GM12878 (cell line): ENCODE measurements at regions not wholly inside any gene's neighbourhood (a gene's known extent, or its start where the extent isn't known, plus 50 kb on each side); places are given as distances from the start of the nearest gene placed in this dataset.

Experiments used
- ATAC-seq: fragments of 200-7000 bp; cut with Tn5 transposase; 3 replicates; pipeline ENCODE4 v1.9.1; 2020; ENCODE audit warnings: mild to moderate bottlenecking, moderate library complexity
- BruUV-seq: library from RNA; stranded (reverse); fragments of 400-500 nt; replicated peaks from 2 replicates; lab custom pipeline; 2021; lab: Mats Ljungman, UMichigan
- CTCF ChIA-PET: fragments of 300-600 bp; sonication (Branson Sonifier 250); formaldehyde crosslinking; extraction: SDS; loops from one replicate; lab custom pipeline; 2021; ENCODE audit warnings: inconsistent platforms; lab: Yijun Ruan, JAX
- POLR2A ChIA-PET: fragments of 350-600 bp; formaldehyde crosslinking; extraction: SDS; loops from one replicate; lab custom pipeline; 2021; ENCODE audit warnings: inconsistent platforms; lab: Charles Lee
- RAD21 ChIA-PET: fragments of 300-600 bp; sonication (Branson Sonifier 250); formaldehyde crosslinking; loops from one replicate; lab custom pipeline; 2023; ENCODE audit warnings: antibody characterized with exemption; ENCODE audit not compliant: unreplicated experiment; lab: Charles Lee
- SMC1A ChIA-PET: fragments of 300-600 bp; sonication (Branson Sonifier 250); formaldehyde crosslinking; loops from one replicate; lab custom pipeline; 2023; ENCODE audit not compliant: unreplicated experiment, uncharacterized antibody; lab: Charles Lee
- DNase-seq: peaks from one replicate; pipeline ENCODE4 v3.0.0-alpha.2; 2011; ENCODE audit warnings: low read depth, low spot score
- FAIRE-seq: peaks from 3 replicates; lab custom pipeline; 2011; peaks lifted over from hg19 to GRCh38; lab: Jason Lieb, UNC
- H2AFZ ChIP-seq: 2 replicates; pipeline ENCODE4 v1.6.0; 2011; ENCODE audit warnings: low read depth, low read length, control low read depth; ENCODE audit not compliant: control insufficient read depth
- H3K27ac ChIP-seq: 2 replicates; pipeline ENCODE4 v1.5.1; 2011; ENCODE audit warnings: control low read depth; ENCODE audit not compliant: control insufficient read depth, insufficient read depth
- H3K27me3 ChIP-seq, 2 experiments: replicated peaks in 1 of 2; 2 replicates each; pipeline versions ENCODE4 v1.6.0 to v1.6.1; 2011; ENCODE audit warnings: low read length in 1 of 2; ENCODE audit not compliant: control insufficient read depth in 2 of 2, insufficient read depth in 2 of 2
- H3K36me3 ChIP-seq, 2 experiments: 2 replicates each; pipeline ENCODE4 v1.5.1; 2011; ENCODE audit warnings: low read length in 1 of 2; ENCODE audit not compliant: control insufficient read depth in 2 of 2, insufficient read depth in 2 of 2
- H3K4me1 ChIP-seq: 2 replicates; pipeline ENCODE4 v1.6.1; 2011; ENCODE audit warnings: mild to moderate bottlenecking, low read length, moderate library complexity, mixed read lengths; ENCODE audit not compliant: control insufficient read depth, insufficient read depth
- H3K4me2 ChIP-seq: 2 replicates; pipeline ENCODE4 v1.6.0; 2011; ENCODE audit warnings: control low read depth; ENCODE audit not compliant: control insufficient read depth, insufficient read depth
- H3K4me3 ChIP-seq: fragments of 200-600 bp; sonication (generic); 2 replicates; pipeline ENCODE4 v1.5.1; 2016
- H3K79me2 ChIP-seq: 2 replicates; pipeline ENCODE4 v1.6.0; 2011; ENCODE audit warnings: low read length; ENCODE audit not compliant: control insufficient read depth, insufficient read depth
- H3K9ac ChIP-seq: 2 replicates; pipeline ENCODE4 v1.8.0; 2011; ENCODE audit warnings: low read length, control low read depth, mixed read lengths; ENCODE audit not compliant: control insufficient read depth, insufficient read depth
- H3K9me3 ChIP-seq: replicated peaks from 3 replicates; pipeline ENCODE4 v1.5.1; 2011; ENCODE audit warnings: mild to moderate bottlenecking, low read length; ENCODE audit not compliant: control insufficient read depth, insufficient read depth
- H4K20me1 ChIP-seq: 2 replicates; pipeline ENCODE4 v1.6.0; 2011; ENCODE audit not compliant: control insufficient read depth, insufficient read depth
- ASH2L ChIP-seq: fragments of 300-600, 200-600 bp; sonication (generic); IDR thresholded peaks from 2 replicates; pipeline ENCODE4 v1.6.1; 2017; ENCODE audit warnings: low read depth, mild to moderate bottlenecking, borderline replicate concordance
- E2F8 ChIP-seq: fragments of 450-650 bp; IDR thresholded peaks from 2 replicates; pipeline ENCODE4 v1.6.1; 2018; ENCODE audit warnings: mild to moderate bottlenecking, low read depth, moderate library complexity; ENCODE audit not compliant: partially characterized antibody
- HSF1 ChIP-seq: fragments of 150-350 bp; IDR thresholded peaks from 2 replicates; pipeline ENCODE4 v1.6.1; 2014; ENCODE audit warnings: mild to moderate bottlenecking, low read depth, low read length
- MXI1 ChIP-seq: fragments of 150-350 bp; IDR thresholded peaks from 2 replicates; pipeline ENCODE4 v1.6.1; 2011; ENCODE audit warnings: low read depth, mild to moderate bottlenecking, inconsistent platforms, low read length, improper control_type of control experiment
- NFIC ChIP-seq: IDR thresholded peaks from 2 replicates; pipeline ENCODE4 v1.6.1; 2012; ENCODE audit warnings: low read depth, mild to moderate bottlenecking, inconsistent platforms, low read length, moderate library complexity
- NKRF ChIP-seq: fragments of 450-650 bp; conservative IDR thresholded peaks from 2 replicates; pipeline ENCODE4 v1.6.1; 2017; ENCODE audit warnings: mild to moderate bottlenecking, moderate library complexity
- PML ChIP-seq: IDR thresholded peaks from 2 replicates; pipeline ENCODE4 v1.6.1; 2012; ENCODE audit warnings: low read length, inconsistent platforms
- POLR2A ChIP-seq: IDR thresholded peaks from 2 replicates; pipeline ENCODE4 v1.6.1; 2011; ENCODE audit warnings: low read depth, mild to moderate bottlenecking, low read length
- TARDBP ChIP-seq: IDR thresholded peaks from 2 replicates; pipeline ENCODE4 v1.6.1; 2016; ENCODE audit warnings: borderline replicate concordance
- ZNF592 ChIP-seq: fragments of 450-650 bp; IDR thresholded peaks from 2 replicates; pipeline ENCODE4 v1.6.1; 2017; ENCODE audit warnings: mild to moderate bottlenecking, moderate library complexity
- WGBS: methylation state at CpG from one replicate; pipeline ENCODE4 v1.1.6; 2016; ENCODE audit warnings: low lambda C conversion rate; ENCODE audit not compliant: insufficient replicate concordance, insufficient coverage; ENCODE audit errors: missing lambda C conversion rate; 5-methylcytosine and 5-hydroxymethylcytosine counted together
- in situ Hi-C: fragments of 300-500 bp; cut with MboI; formaldehyde crosslinking; loops from 9 replicates; pipeline ENCODE4 v1.14.3; 2018; ENCODE audit warnings: mixed read lengths
- intact Hi-C: fragments of 100-400 bp; cut with micrococcal nuclease; formaldehyde crosslinking; loops from one replicate; pipeline ENCODE4 v1.14.2; 2022; ENCODE audit not compliant: unreplicated experiment

- no peak for TF ChIP-seq E2F8
These were observed 169.7 kb upstream of the RAB4A start (continued) for GRCh38 chr1:229101011-229101871.

GRCh38 chr1:229102741-229103391, 168.0 kb upstream of the RAB4A start:
- DNase-seq = no peak
- no peak for TF ChIP-seq PML
- TF ChIP-seq HSF1 = no peak
- no peak for TF ChIP-seq NKRF
- TF ChIP-seq TARDBP = no peak
- no peak for TF ChIP-seq POLR2A
- no peak for TF ChIP-seq ZNF592
- no peak for TF ChIP-seq MXI1
- no peak for TF ChIP-seq ASH2L
- no peak for TF ChIP-seq NFIC

More at GRCh38 chr1:229102741-229103391, 168.0 kb upstream of the RAB4A start:
- H3K79me2 ChIP-seq = no peaks in the 10 kb centered on the region
- in situ Hi-C loops (no loop called here), intact Hi-C loops (no loop called here)
- no peak for FAIRE-seq
- POLR2A ChIA-PET = interaction anchor here (0.7 kb wide), 1 partner anchor 1340 kb away, joined by 3 read pairs; no protein-coding TSS in a partner anchor
- CTCF ChIA-PET = no interaction called here
- H2AFZ ChIP-seq = no peak overlapping the region
- no peak overlapping the region for H3K4me3 ChIP-seq
- ATAC-seq = no peak
- H3K27ac ChIP-seq = no peak overlapping the region
- no TSS peak for BruUV-seq
- RAD21 ChIA-PET = no interaction called here
- no peaks in the 10 kb centered on the region for H3K9me3 ChIP-seq
- H3K4me2 ChIP-seq = no peak overlapping the region
- H3K4me1 ChIP-seq = no peaks in the 10 kb centered on the region
- H4K20me1 ChIP-seq = no peaks in the 10 kb centered on the region
- SMC1A ChIA-PET = no interaction called here
- WGBS = 21% methylated on average over 2 of the region's 2 CpGs
- H3K36me3 ChIP-seq = no peaks in the 10 kb centered on the region
- no peak overlapping the region for H3K9ac ChIP-seq
- H3K27me3 ChIP-seq = peaks cover 0 to 1% of the 10 kb centered on the region in 2 experiments; a peak in 2 of 4 replicates
